ENCODE measurements at regions not wholly inside any gene's neighbourhood (a gene's known extent, or its start where the extent isn't known, plus 50 kb on each side); places are given as distances from the start of the nearest gene placed in this dataset.

GRCh38 chr11:8785457-8785856 is 102.9 kb downstream of the RPL27A start:
- CTCF ChIA-PET: interaction anchor here (1.1 kb wide), 1 partner anchor 41 kb away, joined by 3 read pairs; no protein-coding TSS in a partner anchor
- TF ChIP-seq NRF1 (IDR thresholded peaks at IDR 0.05; ENCODE audit: low read depth, low read length) (no peak), RCOR1 (IDR thresholded peaks at IDR 0.05; ENCODE audit: low read length) (no peak), GATA2 (CRISPR knock-in tag; IDR thresholded peaks at IDR 0.05) (peak; percentile 47; the same call in 1 of the 2 replicates), MXI1 (IDR thresholded peaks at IDR 0.05; ENCODE audit: low read depth, low read length) (peak; percentile 44; the same call in 1 of the 2 replicates), MEF2A (IDR thresholded peaks at IDR 0.05; ENCODE audit: borderline replicate concordance, low read depth) (no peak), ELF1 (IDR thresholded peaks at IDR 0.05) (no peak), ZBTB33 (IDR thresholded peaks at IDR 0.05; ENCODE audit: borderline replicate concordance, low read depth) (no peak)

GRCh38 chr11:8785998-8786397 is 103.4 kb downstream of the RPL27A start:
- Histone ChIP-seq H3K27me3 (ENCODE audit: insufficient read depth) (no peaks in the 10 kb centered on the region), H3K79me2 (ENCODE audit: insufficient read depth) (peaks cover 52% of the 10 kb centered on the region), H3K27ac (ENCODE audit: low read depth in 2 of 2, low read length in 1 of 2) (no peak overlapping the region), H3K36me3 (replicated peaks in 1 of 2; ENCODE audit: control insufficient read depth in 1 of 2, insufficient read depth in 2 of 2, low read length in 1 of 2) (peaks cover 0 to 8% of the 10 kb centered on the region in 2 experiments), H2AFZ (ENCODE audit: low read depth) (no peak overlapping the region), H3K9me3 (no peaks in the 10 kb centered on the region), H3K9ac (no peak overlapping the region), H3K4me1 (ENCODE audit: control insufficient read depth in 1 of 2, insufficient read depth in 2 of 2, low read depth in 1 of 2, low read length in 1 of 2) (peaks cover 0 to 9% of the 10 kb centered on the region in 2 experiments; a peak in 2 of 4 replicates), H3K4me3 (ENCODE audit: low read depth in 2 of 2, low read length in 1 of 2) (no peak overlapping the region), H4K20me1 (ENCODE audit: insufficient read depth) (peaks cover 6% of the 10 kb centered on the region; the same call in 1 of the 2 replicates), H3K4me2 (no peak overlapping the region), H3K9me2 (no peaks in the 10 kb centered on the region), H3F3A (replicated peaks; ENCODE audit: insufficient read depth) (peaks cover 4% of the 10 kb centered on the region)
- POLR2A ChIA-PET: interaction anchor here (0.5 kb wide), 1 partner anchor 25 kb away, joined by 3 read pairs; a partner anchor contains a TSS
- 95% methylated on average over 2 of the region's 2 CpGs for WGBS (ENCODE audit: low lambda C conversion rate)
- no peak for DNase-seq
- TF ChIP-seq USF1 (IDR thresholded peaks at IDR 0.05; ENCODE audit: borderline replicate concordance, low read depth) (no peak), CHD2 (IDR thresholded peaks at IDR 0.05; ENCODE audit: low read length, partially characterized antibody) (no peak), JUND (IDR thresholded peaks at IDR 0.05) (no peak), GABPA (IDR thresholded peaks at IDR 0.05; ENCODE audit: low read depth) (no peak), TAF1 (IDR thresholded peaks at IDR 0.05; ENCODE audit: borderline replicate concordance, low read depth, low read length) (no peak)
- CTCF ChIA-PET: interaction anchor here (1.1 to 1.5 kb wide), 3 partner anchors 9 to 173 kb away, joined by 3 to 5 read pairs (median 4); no protein-coding TSS in a partner anchor

More at GRCh38 chr11:8785457-8785856, 102.9 kb downstream of the RPL27A start:
- H3K79me2 ChIP-seq (ENCODE audit: insufficient read depth): peaks cover 49% of the 10 kb centered on the region
- no peaks in the 10 kb centered on the region for H3K9me3 ChIP-seq
- H3K27me3 ChIP-seq (ENCODE audit: insufficient read depth): no peaks in the 10 kb centered on the region
- POLR2A ChIA-PET: no interaction called here
- H3K9ac ChIP-seq: no peak overlapping the region
- no peak overlapping the region for H3K4me2 ChIP-seq
- H3K4me3 ChIP-seq (ENCODE audit: low read depth in 2 of 2, low read length in 1 of 2): no peak overlapping the region
- H3F3A ChIP-seq (replicated peaks; ENCODE audit: insufficient read depth): peaks cover 4% of the 10 kb centered on the region
- no peaks in the 10 kb centered on the region for H3K9me2 ChIP-seq
- peaks cover 0 to 9% of the 10 kb centered on the region in 2 experiments; a peak in 2 of 4 replicates for H3K4me1 ChIP-seq (ENCODE audit: control insufficient read depth in 1 of 2, insufficient read depth in 2 of 2, low read depth in 1 of 2, low read length in 1 of 2)
- 0 out of 2 replicates have a peak, but pooled peaks cover 6% of the 10 kb centered on the region for H4K20me1 ChIP-seq (ENCODE audit: insufficient read depth)
- 74% methylated on average over 3 of the region's 3 CpGs for WGBS (ENCODE audit: low lambda C conversion rate)
- H2AFZ ChIP-seq (ENCODE audit: low read depth): no peak overlapping the region
- peak overlapping the region in 1 of 2 experiments; percentile 43; a peak in 1 of 4 replicates for H3K27ac ChIP-seq (ENCODE audit: low read depth in 2 of 2, low read length in 1 of 2)
- H3K36me3 ChIP-seq (replicated peaks in 1 of 2; ENCODE audit: control insufficient read depth in 1 of 2, insufficient read depth in 2 of 2, low read length in 1 of 2): peaks cover 0 to 8% of the 10 kb centered on the region in 2 experiments
- DNase-seq: peak; percentile 39
